Endothelial cell (in vitro differentiated cells): ENCODE measurements at regions not wholly inside any gene's neighbourhood (a gene's known extent, or its start where the extent isn't known, plus 50 kb on each side); places are given as distances from the start of the nearest gene placed in this dataset.

Experiments used
- DNase-seq: peaks from one replicate; pipeline ENCODE4 v3.0.0; 2021; ENCODE audit warnings: low spot score
- H3K27ac Mint-ChIP-seq: one replicate; pipeline ENCODE4 v1.8.0; 2021; ENCODE audit warnings: mixed read lengths, inconsistent platforms; ENCODE audit not compliant: unreplicated experiment
- H3K27me3 Mint-ChIP-seq: one replicate; pipeline ENCODE4 v1.8.0; 2021; ENCODE audit warnings: mild to moderate bottlenecking, moderate library complexity, mixed read lengths, inconsistent platforms; ENCODE audit not compliant: unreplicated experiment
- H3K36me3 Mint-ChIP-seq: one replicate; pipeline ENCODE4 v1.8.0; 2021; ENCODE audit warnings: mild to moderate bottlenecking, low read depth, mixed read lengths, inconsistent platforms; ENCODE audit not compliant: unreplicated experiment
- H3K4me1 Mint-ChIP-seq: one replicate; pipeline ENCODE4 v1.8.0; 2021; ENCODE audit warnings: mild to moderate bottlenecking, mixed read lengths, inconsistent platforms; ENCODE audit not compliant: unreplicated experiment
- H3K4me3 Mint-ChIP-seq: one replicate; pipeline ENCODE4 v1.8.0; 2021; ENCODE audit warnings: mild to moderate bottlenecking, mixed read lengths, inconsistent platforms; ENCODE audit not compliant: unreplicated experiment
- H3K9me3 Mint-ChIP-seq: one replicate; pipeline ENCODE4 v1.8.0; 2021; ENCODE audit warnings: mixed read lengths, inconsistent platforms; ENCODE audit not compliant: unreplicated experiment
- CTCF ChIP-seq: fragments of 200-600 bp; sonication (generic); IDR thresholded peaks from one replicate; pipeline ENCODE4 v1.5.0; 2021; ENCODE audit warnings: antibody characterized with exemption; ENCODE audit not compliant: unreplicated experiment

DNA sequence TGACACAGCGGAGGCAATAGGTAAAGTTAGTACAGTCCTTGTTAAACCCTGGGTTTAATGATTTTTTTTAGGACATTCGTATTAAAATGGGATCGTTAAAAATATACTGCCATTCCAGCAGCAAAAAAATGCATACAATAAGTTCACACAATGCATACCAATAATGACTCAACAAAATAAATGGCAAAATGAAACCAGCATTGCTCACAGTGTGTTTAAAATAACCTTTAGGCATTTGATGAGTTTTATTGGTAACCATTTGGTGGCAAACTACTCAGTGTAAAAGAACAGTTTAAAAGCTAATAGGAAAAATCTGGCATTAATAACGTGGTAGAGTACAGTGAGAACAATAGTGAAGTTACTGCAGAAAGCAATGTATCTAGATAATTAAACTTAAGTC is 539.0 kb upstream of the PIK3C3 start:
- H3K27ac Mint-ChIP-seq = no peak overlapping the region
- H3K27me3 Mint-ChIP-seq = no peaks in the 10 kb centered on the region
- H3K4me1 Mint-ChIP-seq = no peaks in the 10 kb centered on the region

GRCh38 chr18:41410006-41410405 is 545.0 kb upstream of the PIK3C3 start:
- TF ChIP-seq CTCF = no peak
- no peak overlapping the region for H3K27ac Mint-ChIP-seq
- DNase-seq = no peak
- no peaks in the 10 kb centered on the region for H3K36me3 Mint-ChIP-seq
- H3K4me3 Mint-ChIP-seq = no peak overlapping the region
- H3K9me3 Mint-ChIP-seq = no peaks in the 10 kb centered on the region
- peaks cover 4% of the 10 kb centered on the region for H3K4me1 Mint-ChIP-seq
- no peaks in the 10 kb centered on the region for H3K27me3 Mint-ChIP-seq

More for the DNA sequence above, 539.0 kb upstream of the PIK3C3 start:
- no peak for DNase-seq
- no peaks in the 10 kb centered on the region for H3K36me3 Mint-ChIP-seq
- no peak overlapping the region for H3K4me3 Mint-ChIP-seq
- no peaks in the 10 kb centered on the region for H3K9me3 Mint-ChIP-seq
- TF ChIP-seq CTCF = no peak

GRCh38 chr18:41406834-41407233 is 548.2 kb upstream of the PIK3C3 start:
- peaks cover 4% of the 10 kb centered on the region for H3K4me1 Mint-ChIP-seq
- no peak for DNase-seq
- no peak for TF ChIP-seq CTCF
- H3K36me3 Mint-ChIP-seq = no peaks in the 10 kb centered on the region
- no peaks in the 10 kb centered on the region for H3K9me3 Mint-ChIP-seq
- no peaks in the 10 kb centered on the region for H3K27me3 Mint-ChIP-seq
- H3K4me3 Mint-ChIP-seq = no peak overlapping the region
- no peak overlapping the region for H3K27ac Mint-ChIP-seq

GRCh38 chr18:41396861-41397260 is 558.2 kb upstream of the PIK3C3 start:
- no peaks in the 10 kb centered on the region for H3K9me3 Mint-ChIP-seq
- H3K36me3 Mint-ChIP-seq = no peaks in the 10 kb centered on the region
- peaks cover 3% of the 10 kb centered on the region for H3K4me1 Mint-ChIP-seq
- DNase-seq = no peak
- H3K4me3 Mint-ChIP-seq = no peak overlapping the region
- H3K27ac Mint-ChIP-seq = no peak overlapping the region
- H3K27me3 Mint-ChIP-seq = no peaks in the 10 kb centered on the region
- no peak for TF ChIP-seq CTCF

DNA sequence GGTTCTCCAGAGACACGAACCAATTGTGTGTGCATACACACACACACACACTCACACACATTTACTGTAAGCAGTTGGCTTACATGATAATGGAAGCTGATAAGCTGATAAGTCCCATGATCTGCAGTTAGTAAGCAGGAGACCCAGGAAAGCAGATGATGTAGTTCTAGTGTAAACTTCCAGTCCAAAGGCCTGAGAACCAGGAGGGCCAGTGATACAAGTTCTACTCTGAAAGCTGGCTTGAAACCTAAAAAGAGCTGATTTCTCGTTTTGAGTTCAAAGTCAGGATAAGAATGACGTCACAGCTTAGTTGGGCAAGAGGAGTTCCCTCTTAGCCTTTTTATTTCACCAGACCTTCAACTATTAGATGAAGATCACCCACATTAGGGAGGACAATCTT is 558.8 kb upstream of the PIK3C3 start:
- H3K9me3 Mint-ChIP-seq = no peaks in the 10 kb centered on the region
- no peaks in the 10 kb centered on the region for H3K27me3 Mint-ChIP-seq
- no peak for DNase-seq
- TF ChIP-seq CTCF = no peak
- peaks cover 3% of the 10 kb centered on the region for H3K4me1 Mint-ChIP-seq
- H3K27ac Mint-ChIP-seq = no peak overlapping the region
- no peaks in the 10 kb centered on the region for H3K36me3 Mint-ChIP-seq
- no peak overlapping the region for H3K4me3 Mint-ChIP-seq
